ENCODE measurements at regions not wholly inside any gene's neighbourhood (a gene's known extent, or its start where the extent isn't known, plus 50 kb on each side); places are given as distances from the start of the nearest gene placed in this dataset.

- no peak for TF ChIP-seq NFRKB (IDR thresholded peaks at IDR 0.05)
- TF ChIP-seq, protein P1, sequence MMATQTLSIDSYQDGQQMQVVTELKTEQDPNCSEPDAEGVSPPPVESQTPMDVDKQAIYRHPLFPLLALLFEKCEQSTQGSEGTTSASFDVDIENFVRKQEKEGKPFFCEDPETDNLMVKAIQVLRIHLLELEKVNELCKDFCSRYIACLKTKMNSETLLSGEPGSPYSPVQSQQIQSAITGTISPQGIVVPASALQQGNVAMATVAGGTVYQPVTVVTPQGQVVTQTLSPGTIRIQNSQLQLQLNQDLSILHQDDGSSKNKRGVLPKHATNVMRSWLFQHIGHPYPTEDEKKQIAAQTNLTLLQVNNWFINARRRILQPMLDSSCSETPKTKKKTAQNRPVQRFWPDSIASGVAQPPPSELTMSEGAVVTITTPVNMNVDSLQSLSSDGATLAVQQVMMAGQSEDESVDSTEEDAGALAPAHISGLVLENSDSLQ (IDR thresholded peaks at IDR 0.05), result no peak
- TF ChIP-seq SP1 (IDR thresholded peaks at IDR 0.05), result no peak
- TF ChIP-seq ZNF384 (IDR thresholded peaks at IDR 0.05), result no peak
- TF ChIP-seq FOXK2 (IDR thresholded peaks at IDR 0.05), result no peak
- TF ChIP-seq CTBP1 (IDR thresholded peaks at IDR 0.05; ENCODE audit: borderline replicate concordance), result no peak
- no peak for TF ChIP-seq ELF4 (IDR thresholded peaks at IDR 0.05)
- TF ChIP-seq BHLHE40 (IDR thresholded peaks at IDR 0.05; ENCODE audit: borderline replicate concordance), result no peak
- TF ChIP-seq TARDBP (IDR thresholded peaks at IDR 0.05), result no peak
- TF ChIP-seq FOXA1 (IDR thresholded peaks at IDR 0.05), result no peak
Observed at GRCh38 chr2:45265336-45265735, 256.1 kb upstream of the SIX2 start.
